Endothelial cell of umbilical vein (primary cell): ENCODE measurements at regions not wholly inside any gene's neighbourhood (a gene's known extent, or its start where the extent isn't known, plus 50 kb on each side); places are given as distances from the start of the nearest gene placed in this dataset.

ENCODE experiments used
- BruUV-seq: library from RNA; stranded (reverse); fragments of 400-500 nt; replicated peaks from 2 replicates; lab custom pipeline; 2021; lab: Mats Ljungman, UMichigan
- CTCF ChIA-PET: fragments of 300-600, 350-600 bp; sonication (Branson Sonifier 250); formaldehyde crosslinking; loops from one replicate; lab custom pipeline; 2021; ENCODE audit warnings: antibody characterized with exemption, inconsistent platforms; lab: Charles Lee
- POLR2A ChIA-PET: fragments of 300-600, 350-600 bp; sonication (Branson Sonifier 250); formaldehyde crosslinking; loops from one replicate; lab custom pipeline; 2021; ENCODE audit warnings: antibody characterized with exemption, inconsistent platforms; lab: Charles Lee
- DNase-seq: peaks from one replicate; pipeline ENCODE4 v3.0.0-alpha.2; 2011; ENCODE audit warnings: low read depth, low spot score
- FAIRE-seq: peaks from 2 replicates; lab custom pipeline; 2011; peaks lifted over from hg19 to GRCh38; lab: Jason Lieb, UNC
- H2AFZ ChIP-seq: 2 replicates; pipeline ENCODE4 v1.6.0; 2012; ENCODE audit warnings: low read depth, low read length, control low read depth, inconsistent platforms
- H3K27ac ChIP-seq: 2 replicates; pipeline ENCODE4 v1.5.1; 2011; ENCODE audit warnings: low read depth, mild to moderate bottlenecking, control low read depth, low read length, moderate library complexity; ENCODE audit not compliant: insufficient read depth
- H3K27me3 ChIP-seq, 2 experiments: 2 replicates each; pipeline versions ENCODE4 v1.6.0 to v1.6.1; 2011; ENCODE audit warnings: low read length in 2 of 2, mixed read lengths in 1 of 2; ENCODE audit not compliant: control insufficient read depth in 2 of 2, insufficient read depth in 2 of 2
- H3K36me3 ChIP-seq, 2 experiments: 2 replicates in 1 of 2; 3 replicates in 1 of 2; pipeline ENCODE4 v1.5.1; 2011; ENCODE audit warnings: low read length in 2 of 2, mild to moderate bottlenecking in 1 of 2, moderate library complexity in 1 of 2; ENCODE audit not compliant: control insufficient read depth in 2 of 2, insufficient read depth in 2 of 2; ENCODE audit errors: extremely low read depth in 1 of 2
- H3K4me1 ChIP-seq: 3 replicates; pipeline ENCODE4 v1.5.1; 2011; ENCODE audit warnings: mild to moderate bottlenecking, low read length; ENCODE audit not compliant: control insufficient read depth, insufficient read depth; ENCODE audit errors: extremely low read depth
- H3K4me2 ChIP-seq: 2 replicates; pipeline ENCODE4 v1.6.1; 2011; ENCODE audit warnings: low read length, control low read depth, mixed read lengths; ENCODE audit not compliant: insufficient read depth
- H3K4me3 ChIP-seq, 3 experiments: fragments of 200-600 bp in 1 of 3; sonication (generic), shearing (Covaris generic) in 1 of 3; replicated peaks in 1 of 3; 2 replicates each; pipeline ENCODE4 v1.5.1; 2011 to 2016; ENCODE audit warnings: control low read depth in 3 of 3, low read length in 3 of 3, mild to moderate bottlenecking in 2 of 3, inconsistent platforms in 1 of 3, low read depth in 1 of 3, moderate library complexity in 1 of 3; ENCODE audit not compliant: insufficient read depth in 1 of 3
- H3K79me2 ChIP-seq: 2 replicates; pipeline ENCODE4 v1.6.0; 2012; ENCODE audit warnings: low read length, inconsistent platforms; ENCODE audit not compliant: control insufficient read depth, insufficient read depth
- H3K9ac ChIP-seq: replicated peaks from 2 replicates; pipeline ENCODE3; 2011; ENCODE audit warnings: low read length, control low read depth; ENCODE audit not compliant: insufficient read depth; ENCODE audit errors: extremely low read depth
- H3K9me1 ChIP-seq: replicated peaks from 3 replicates; pipeline ENCODE4 v1.6.0; 2011; ENCODE audit warnings: mild to moderate bottlenecking, low read length; ENCODE audit not compliant: control insufficient read depth, insufficient read depth; ENCODE audit errors: extremely low read depth
- H3K9me3 ChIP-seq: replicated peaks from 2 replicates; pipeline ENCODE4 v1.5.1; 2012; ENCODE audit warnings: low read length, inconsistent platforms; ENCODE audit not compliant: control insufficient read depth, insufficient read depth
- H4K20me1 ChIP-seq: replicated peaks from 2 replicates; pipeline ENCODE3; 2011; ENCODE audit warnings: mild to moderate bottlenecking, low read length; ENCODE audit not compliant: control insufficient read depth, insufficient read depth; ENCODE audit errors: extremely low read depth
- EZH2 ChIP-seq: IDR thresholded peaks from 2 replicates; pipeline ENCODE4 v1.6.1; 2012; ENCODE audit warnings: borderline replicate concordance, low read depth, mild to moderate bottlenecking, moderate library complexity, low read length, inconsistent platforms; ENCODE audit not compliant: severe bottlenecking
- FOS ChIP-seq: IDR thresholded peaks from 2 replicates; pipeline ENCODE4 v1.6.1; 2011; ENCODE audit warnings: mild to moderate bottlenecking, low read length, moderate library complexity, borderline replicate concordance; ENCODE audit not compliant: insufficient read depth
- GATA2 ChIP-seq: IDR thresholded peaks from 2 replicates; pipeline ENCODE4 v1.7.0; 2011; ENCODE audit warnings: low read depth, mild to moderate bottlenecking, moderate library complexity, mixed read lengths, low read length; ENCODE audit not compliant: insufficient read length, insufficient read depth
- JUN ChIP-seq: IDR thresholded peaks from 2 replicates; pipeline ENCODE4 v1.6.1; 2011; ENCODE audit warnings: borderline replicate concordance, low read depth; ENCODE audit not compliant: insufficient read length, insufficient read depth
- MAX ChIP-seq: IDR thresholded peaks from 2 replicates; pipeline ENCODE4 v1.6.1; 2011; ENCODE audit not compliant: insufficient read depth, insufficient read length
- MYC ChIP-seq: IDR thresholded peaks from one replicate; pipeline ENCODE4 v1.6.1; 2011; ENCODE audit warnings: mild to moderate bottlenecking, low read depth, low read length
- POLR2A ChIP-seq: IDR thresholded peaks from 2 replicates; pipeline ENCODE4 v1.6.1; 2012; ENCODE audit warnings: low read depth, mild to moderate bottlenecking, control low read depth, low read length
- POLR2AphosphoS5 ChIP-seq: IDR thresholded peaks from 2 replicates; pipeline ENCODE4 v1.6.1; 2012; ENCODE audit warnings: low read depth, mild to moderate bottlenecking, control low read depth, low read length, moderate library complexity; ENCODE audit not compliant: insufficient read depth
- dilution Hi-C: fragments of 300-500 bp; cut with MboI; formaldehyde crosslinking; loops from one replicate; pipeline ENCODE4 v1.15.0; 2019; ENCODE audit warnings: low sequenced_read_pairs; ENCODE audit not compliant: extremely low pct_ligation_motif_present
- intact Hi-C: fragments of 100-400 bp; cut with micrococcal nuclease; formaldehyde crosslinking; loops from one replicate; pipeline ENCODE4 v1.10.0; 2022
- TF ChIP-seq, protein P1 (sequence below), 2 donors: IDR thresholded peaks; 1 replicate in 1 of 2; 2 replicates in 1 of 2; pipeline ENCODE4 v1.5.1; 2011; ENCODE audit warnings: low read length in 2 of 2, mild to moderate bottlenecking in 2 of 2, moderate library complexity in 2 of 2, control low read depth in 1 of 2, inconsistent platforms in 1 of 2, low read depth in 1 of 2; ENCODE audit not compliant: insufficient read depth in 1 of 2; ENCODE audit errors: extremely low read depth in 1 of 2

DNA sequence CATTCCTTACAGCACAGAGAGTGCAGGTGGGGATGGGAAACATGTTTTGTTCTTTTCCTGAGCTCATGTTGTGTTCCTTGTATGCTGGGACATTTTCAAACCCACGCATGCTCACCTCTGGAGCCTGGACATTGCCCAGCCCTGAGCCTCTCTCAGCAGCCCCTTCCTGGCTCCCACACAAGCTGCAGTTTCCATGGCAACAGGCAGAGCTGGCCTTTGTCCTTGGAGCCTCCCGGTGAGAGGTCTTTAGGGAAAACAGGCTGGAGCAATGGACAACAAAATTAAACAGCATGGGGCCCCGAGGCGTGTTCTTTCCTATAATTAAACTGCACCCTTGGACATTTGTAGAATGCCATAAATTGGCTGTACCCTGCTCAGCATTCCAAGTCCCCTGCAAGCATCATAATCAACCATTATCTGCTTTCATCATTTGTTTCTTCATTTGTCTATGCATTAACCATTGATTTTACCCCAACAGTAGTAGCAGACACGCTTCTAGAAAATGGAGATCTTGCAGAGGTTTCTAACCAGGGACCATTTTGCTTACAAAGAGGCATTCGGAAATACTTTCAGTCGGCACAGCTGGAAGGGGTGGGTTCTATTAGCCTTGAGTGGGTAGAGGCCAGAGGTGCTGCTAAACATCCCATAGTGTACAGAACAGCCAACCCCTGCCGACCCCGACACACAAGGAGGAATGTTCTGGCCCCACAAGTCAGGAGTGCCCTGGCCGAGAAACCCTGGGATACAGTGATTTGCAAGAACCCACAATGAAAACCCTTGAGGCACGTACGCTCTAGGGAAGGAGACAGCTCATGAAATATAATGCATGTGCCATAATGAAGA is 133.4 kb upstream of the PEG3 start:
- no peak overlapping the region for H3K4me2 ChIP-seq
- ChIA-PET CTCF (no interaction called here), POLR2A (no interaction called here)
- FAIRE-seq = no peak
- H3K36me3 ChIP-seq = no peaks in the 10 kb centered on the region
- intact Hi-C loops = no loop called here
- H3K4me1 ChIP-seq = no peaks in the 10 kb centered on the region
- H3K9me3 ChIP-seq = peaks cover 7% of the 10 kb centered on the region
- H3K27me3 ChIP-seq = no peaks in the 10 kb centered on the region
- H2AFZ ChIP-seq = no peak overlapping the region
- H3K4me3 ChIP-seq = no peak overlapping the region
- dilution Hi-C loops = no loop called here
- no peaks in the 10 kb centered on the region for H3K79me2 ChIP-seq
- TF ChIP-seq MYC (no peak), GATA2 (no peak), POLR2A (no peak), POLR2AphosphoS5 (no peak), MAX (no peak), FOS (no peak), EZH2 (no peak), JUN (no peak)
- TF ChIP-seq, protein P1, sequence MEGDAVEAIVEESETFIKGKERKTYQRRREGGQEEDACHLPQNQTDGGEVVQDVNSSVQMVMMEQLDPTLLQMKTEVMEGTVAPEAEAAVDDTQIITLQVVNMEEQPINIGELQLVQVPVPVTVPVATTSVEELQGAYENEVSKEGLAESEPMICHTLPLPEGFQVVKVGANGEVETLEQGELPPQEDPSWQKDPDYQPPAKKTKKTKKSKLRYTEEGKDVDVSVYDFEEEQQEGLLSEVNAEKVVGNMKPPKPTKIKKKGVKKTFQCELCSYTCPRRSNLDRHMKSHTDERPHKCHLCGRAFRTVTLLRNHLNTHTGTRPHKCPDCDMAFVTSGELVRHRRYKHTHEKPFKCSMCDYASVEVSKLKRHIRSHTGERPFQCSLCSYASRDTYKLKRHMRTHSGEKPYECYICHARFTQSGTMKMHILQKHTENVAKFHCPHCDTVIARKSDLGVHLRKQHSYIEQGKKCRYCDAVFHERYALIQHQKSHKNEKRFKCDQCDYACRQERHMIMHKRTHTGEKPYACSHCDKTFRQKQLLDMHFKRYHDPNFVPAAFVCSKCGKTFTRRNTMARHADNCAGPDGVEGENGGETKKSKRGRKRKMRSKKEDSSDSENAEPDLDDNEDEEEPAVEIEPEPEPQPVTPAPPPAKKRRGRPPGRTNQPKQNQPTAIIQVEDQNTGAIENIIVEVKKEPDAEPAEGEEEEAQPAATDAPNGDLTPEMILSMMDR (IDR thresholded peaks at IDR 0.05; ENCODE audit: extremely low read depth in 1 of 2, insufficient read depth in 1 of 2, low read depth in 1 of 2, low read length in 2 of 2) = no peak
- DNase-seq = no peak
- H3K9ac ChIP-seq = no peak overlapping the region
- H3K27ac ChIP-seq = no peak overlapping the region
- no TSS peak for BruUV-seq
- H4K20me1 ChIP-seq = no peaks in the 10 kb centered on the region
- H3K9me1 ChIP-seq = no peaks in the 10 kb centered on the region
